Occipital lobe (tissue), 1 donor: ENCODE measurements at regions not wholly inside any gene's neighbourhood (a gene's known extent, or its start where the extent isn't known, plus 50 kb on each side); places are given as distances from the start of the nearest gene placed in this dataset.
"Not testable (repeated sequence)": the region's sequence is repeated elsewhere in the genome, so short reads cannot be mapped to it uniquely, and the experiment has no call there.

Experiments
- DNase-seq: peaks from one replicate; lab custom pipeline; 2025; lab: John Stamatoyannopoulos, UW

GRCh38 chr1:109857702-109858101 lies 52.9 kb upstream of the CSF1 start:
- not testable (repeated sequence) for DNase-seq

DNA sequence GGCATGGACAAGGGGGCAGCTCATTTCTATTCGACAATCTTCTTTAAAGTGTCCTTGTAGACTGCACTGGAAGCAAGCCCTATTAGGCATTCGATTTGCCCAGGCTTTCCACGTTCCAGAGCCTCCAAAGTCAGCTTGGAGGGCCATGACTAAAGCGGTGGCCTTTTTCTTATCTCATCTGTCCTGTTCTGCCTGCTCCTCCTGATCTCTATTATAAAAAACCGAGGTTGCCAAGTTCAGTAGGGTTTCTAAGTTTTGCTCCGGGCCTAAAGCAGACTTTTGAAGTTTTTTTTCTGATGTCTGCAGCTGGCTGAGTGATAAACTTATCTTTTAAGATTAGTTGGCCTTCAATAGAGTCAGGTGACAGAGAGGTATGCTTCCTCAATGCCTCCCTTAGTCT lies 54.7 kb upstream of the CSF1 start:
- DNase-seq: not testable (repeated sequence)

- DNase-seq: not testable (repeated sequence)
Observed at GRCh38 chr1:109853972-109854371, 56.7 kb upstream of the CSF1 start.

DNA sequence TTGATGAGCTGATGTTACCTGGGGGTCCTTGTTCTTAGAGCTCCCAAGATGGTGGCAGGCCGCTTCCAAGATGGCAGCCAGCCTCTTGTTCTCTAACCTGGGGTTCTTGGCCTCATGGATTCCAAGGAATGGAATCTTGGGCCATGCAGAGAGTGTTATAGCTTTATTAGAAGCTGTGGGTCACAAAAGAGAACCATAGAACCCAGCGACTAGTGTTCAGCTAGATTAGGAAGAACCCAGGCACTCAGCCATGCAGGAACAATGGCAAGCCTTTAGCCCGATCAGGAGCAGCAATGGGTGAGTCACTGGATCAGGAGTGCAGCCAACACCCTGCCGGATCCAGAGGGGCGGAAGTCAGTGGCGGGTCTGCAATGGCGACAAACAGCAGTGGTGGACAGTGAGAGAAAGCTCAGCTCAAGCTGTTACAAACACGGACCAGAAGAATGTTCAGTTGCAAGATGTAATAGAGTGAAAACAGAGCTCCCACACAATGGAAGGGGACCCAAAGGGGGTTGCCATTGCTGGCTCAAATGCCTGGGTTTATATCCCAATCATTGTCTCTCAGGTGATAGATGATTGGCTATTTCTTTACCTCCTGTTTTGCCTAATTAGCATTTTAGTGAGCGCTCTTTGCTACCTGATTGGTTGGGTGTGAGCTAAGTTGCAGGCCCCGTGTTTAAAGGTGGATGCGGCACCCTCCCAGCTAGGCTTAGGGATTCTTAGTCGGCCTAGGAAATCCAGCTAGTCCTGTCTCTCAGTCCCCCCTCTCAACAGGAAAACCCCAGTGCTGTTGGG lies 58.2 kb upstream of the CSF1 start:
- DNase-seq: peak; percentile 76

DNA sequence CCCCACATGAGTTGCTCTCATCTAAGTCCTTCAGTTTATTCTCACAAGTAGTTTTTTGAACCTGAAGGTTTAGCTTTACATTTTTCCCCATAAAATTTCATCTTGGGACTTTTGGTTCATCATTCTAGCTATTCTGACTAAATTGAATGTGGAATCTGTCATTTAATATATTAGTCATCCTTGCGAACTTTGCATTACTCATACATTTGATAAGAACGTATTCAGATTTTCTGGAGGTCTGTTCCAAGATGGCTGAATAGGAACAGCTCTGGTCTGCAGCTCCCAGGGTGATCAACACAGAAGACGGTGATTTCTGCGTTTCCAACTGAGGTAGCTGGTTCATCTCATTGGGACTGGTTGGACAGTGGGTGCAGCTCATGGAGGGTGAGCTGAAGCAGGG lies 59.8 kb upstream of the CSF1 start:
- DNase-seq: no peak

DNA sequence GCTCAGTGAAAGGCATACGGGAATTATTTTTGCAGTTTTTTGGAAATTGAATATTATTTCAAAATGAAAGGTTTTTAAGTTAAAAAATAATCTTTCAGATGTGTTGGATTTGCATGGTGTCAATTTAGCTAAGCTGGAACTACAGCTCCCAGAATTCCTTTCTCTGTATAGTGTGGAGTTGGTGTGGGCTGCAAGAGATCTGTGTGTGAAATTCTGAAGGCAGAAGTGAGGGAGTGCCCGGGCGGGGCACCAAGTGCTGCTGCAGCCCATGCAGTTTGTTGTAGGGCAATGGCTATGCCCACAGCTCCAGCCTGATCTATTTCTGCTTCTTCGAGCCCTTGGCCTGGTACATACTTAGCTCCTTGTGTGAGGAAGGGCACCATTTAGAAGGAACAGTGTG lies 60.5 kb upstream of the CSF1 start:
- DNase-seq: no peak

GRCh38 chr1:109849655-109850054 lies 61.0 kb upstream of the CSF1 start:
- no peak for DNase-seq

DNA sequence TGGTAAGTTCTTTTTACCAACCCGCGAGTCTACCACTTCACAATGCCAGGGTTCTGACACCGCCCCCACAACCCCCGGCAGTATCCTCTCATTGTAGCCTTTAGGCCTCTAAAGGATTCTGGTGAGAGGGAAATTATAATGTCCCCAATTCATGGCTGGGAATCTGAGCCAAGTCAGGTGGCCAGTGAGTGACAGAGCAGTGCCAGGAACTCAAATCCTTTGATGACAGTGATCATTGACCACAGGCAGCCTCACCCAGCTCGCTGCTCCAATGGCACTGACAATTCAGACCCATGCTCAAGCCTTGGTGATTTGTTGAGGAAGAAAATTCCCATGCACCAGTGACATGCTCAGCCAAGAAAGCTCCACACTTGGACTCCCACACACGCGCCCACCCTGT lies 63.4 kb upstream of the CSF1 start:
- no peak for DNase-seq

DNA sequence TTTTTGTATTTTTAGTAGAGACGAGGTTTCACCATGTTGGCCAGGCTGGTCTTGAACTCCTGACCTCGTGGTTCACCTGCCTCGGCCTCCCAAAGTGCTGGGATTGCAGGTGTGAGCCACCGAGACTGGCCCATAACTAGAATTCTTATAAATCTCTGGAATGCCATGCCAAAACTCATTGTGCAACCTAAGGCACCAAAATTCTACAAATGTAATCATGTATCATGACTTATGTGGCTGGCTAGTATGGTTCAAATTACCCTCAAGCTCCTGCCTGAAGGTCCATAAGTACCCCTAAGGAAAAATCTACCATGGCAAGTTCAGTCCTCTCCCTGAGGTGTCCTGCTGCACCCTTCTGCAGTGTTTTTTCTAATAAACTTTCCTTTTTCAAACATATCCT lies 63.8 kb upstream of the CSF1 start:
- DNase-seq: no peak

GRCh38 chr1:109846162-109846561 lies 64.5 kb upstream of the CSF1 start:
- no peak for DNase-seq

- DNase-seq: no peak
Observed at GRCh38 chr1:109845658-109846057, 65.0 kb upstream of the CSF1 start.

DNA sequence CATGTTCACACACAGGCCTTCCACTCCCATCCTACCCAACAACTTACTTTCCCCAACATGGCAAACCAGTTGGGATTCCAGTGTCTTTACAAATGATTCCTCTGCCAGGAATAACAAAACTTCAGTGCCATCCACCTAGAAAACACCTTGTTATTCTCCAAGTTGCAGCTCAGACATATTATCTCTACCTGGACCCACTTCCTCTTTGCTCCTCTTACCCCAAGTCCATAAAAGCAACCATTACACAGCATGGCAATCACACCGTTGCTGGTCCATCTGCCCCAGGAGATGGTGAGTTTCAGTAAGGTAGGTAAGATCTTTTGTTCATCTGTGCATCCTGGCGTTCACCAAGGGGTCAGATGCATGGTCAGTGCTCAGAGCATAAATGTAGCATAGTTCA lies 66.0 kb upstream of the CSF1 start:
- no peak for DNase-seq

GRCh38 chr1:109840011-109840629 lies 70.5 kb upstream of the CSF1 start:
- no peak for DNase-seq

DNA sequence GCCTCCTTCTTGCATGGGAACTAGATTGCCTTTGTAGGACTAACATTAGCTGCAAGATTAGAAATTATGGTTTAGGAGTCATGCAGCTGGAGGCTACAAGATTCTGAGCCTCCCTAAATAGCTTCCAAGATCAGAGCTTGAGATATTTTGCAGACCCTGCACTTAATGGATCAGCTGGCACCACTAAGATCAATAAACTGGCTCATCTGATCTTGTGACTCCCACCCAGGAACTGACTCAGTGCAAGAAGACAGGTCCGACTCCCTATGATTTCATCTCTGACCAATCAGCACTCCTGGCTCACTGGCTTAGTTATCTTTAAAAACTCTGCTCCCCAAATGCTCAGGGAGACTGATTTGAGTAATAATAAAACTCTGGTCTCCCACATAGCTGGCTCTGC lies 71.4 kb upstream of the CSF1 start:
- DNase-seq: not testable (repeated sequence)

GRCh38 chr1:109838838-109839240 lies 71.8 kb upstream of the CSF1 start:
- DNase-seq: no peak

DNA sequence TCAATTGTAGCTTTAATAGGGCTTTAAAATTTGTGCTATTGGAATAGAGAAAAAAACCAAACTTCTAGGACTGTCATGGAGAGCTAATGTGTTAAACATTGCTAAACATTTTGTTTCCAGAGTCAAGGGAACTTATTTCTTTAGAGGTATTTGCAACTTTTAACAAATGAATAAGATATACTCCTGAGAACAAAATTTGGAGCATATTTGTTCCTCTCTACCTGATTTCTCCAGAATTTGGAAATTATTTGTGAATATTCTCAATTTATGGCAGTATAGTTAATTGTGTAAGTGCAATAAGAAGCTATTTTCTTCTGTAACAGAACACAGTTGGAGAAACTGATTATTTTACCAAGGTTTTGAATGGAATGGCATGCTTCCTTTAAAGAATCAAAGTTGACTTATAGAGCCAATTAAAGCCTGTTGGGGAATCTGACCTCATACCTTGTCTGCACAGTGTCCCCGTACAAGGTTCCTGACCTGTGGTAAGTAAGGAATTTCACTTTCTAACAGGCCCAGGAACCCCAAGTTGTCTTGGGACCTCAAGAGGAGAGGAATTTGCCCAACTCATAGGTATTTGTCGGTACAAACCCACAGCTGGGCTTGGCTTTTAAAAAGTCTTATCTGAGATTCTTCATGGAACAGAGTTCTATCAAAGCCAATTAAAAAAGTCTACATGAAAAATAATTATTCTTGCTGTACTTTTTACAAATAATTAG lies 72.6 kb upstream of the CSF1 start:
- DNase-seq: no peak

DNA sequence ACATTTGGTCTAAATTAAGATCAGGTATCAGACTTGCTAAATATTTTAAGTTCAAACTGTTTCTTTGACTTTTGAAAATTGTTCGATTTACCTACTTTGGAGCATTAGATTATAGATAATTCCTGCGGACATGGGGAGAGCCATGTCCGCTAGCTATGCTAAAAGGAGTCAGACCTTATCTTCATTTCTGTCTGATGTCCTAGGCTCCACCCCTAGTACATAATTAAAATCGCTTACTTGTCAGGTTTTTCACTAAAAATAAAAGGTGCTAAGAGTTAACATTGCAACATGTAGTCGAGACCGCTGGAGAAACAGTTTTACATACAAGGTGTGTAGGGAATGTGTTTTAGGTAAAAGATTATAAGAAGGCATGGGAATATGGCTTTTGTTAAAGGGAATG lies 71.9 kb upstream of the EPS8L3 start:
- DNase-seq: not testable (repeated sequence)

GRCh38 chr1:109834951-109835350 lies 71.2 kb upstream of the EPS8L3 start:
- DNase-seq: no peak

DNA sequence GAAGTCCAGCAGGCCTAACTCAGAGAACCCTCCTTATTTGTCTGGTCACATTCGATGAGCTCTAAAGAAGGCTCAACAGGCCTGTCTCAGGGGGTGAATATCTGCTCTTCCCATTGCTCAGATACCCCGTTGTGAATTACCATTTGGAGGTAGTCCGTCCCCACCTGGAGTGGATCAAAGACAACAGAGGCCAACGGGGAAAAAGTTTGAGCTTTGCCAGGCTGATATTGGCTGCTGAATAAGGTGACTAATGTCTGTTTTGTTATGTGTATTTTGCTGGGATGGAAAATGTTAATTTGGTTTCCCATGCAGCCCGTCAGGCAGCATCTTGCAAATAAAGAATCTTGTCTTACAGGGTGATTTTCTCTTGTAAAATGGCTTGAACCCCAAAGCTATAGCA lies 69.2 kb upstream of the EPS8L3 start:
- DNase-seq: no peak

DNA sequence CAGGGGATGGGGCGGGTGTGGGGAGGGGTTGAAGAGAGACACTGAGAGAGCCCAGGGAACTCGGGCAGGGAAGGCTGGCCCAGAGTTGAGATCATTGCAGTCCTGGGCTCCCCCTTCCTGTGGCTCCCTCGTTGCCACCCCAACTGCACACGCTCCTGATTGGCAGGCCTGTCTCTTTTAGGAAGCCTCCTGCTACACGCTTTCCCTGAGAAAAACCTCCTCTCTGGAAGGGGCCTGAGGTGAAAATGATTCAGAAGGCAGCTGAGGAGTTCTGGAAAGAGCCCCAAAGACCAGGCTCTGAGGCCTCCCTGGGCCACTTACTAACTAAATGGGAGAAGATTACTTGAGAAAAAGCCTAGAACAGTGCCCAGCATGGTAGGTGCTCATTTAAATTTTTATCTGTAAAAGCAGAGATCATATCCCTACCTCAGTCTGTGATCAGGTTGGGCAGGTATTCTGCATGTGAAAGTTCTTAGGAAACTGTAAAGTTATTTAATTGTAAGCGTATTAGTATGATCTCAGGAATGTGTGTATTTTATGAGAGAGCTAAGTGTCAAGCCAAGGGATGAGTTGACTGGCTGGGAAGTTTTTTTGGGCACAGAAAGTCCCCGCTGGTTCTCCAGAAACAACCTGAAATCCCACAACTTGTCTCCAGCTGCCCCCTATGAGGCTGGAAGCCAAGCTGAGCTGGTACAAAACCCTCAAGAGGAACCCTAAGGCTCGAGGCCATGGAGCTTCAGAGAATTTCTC lies 65.2 kb upstream of the EPS8L3 start:
- DNase-seq: no peak

DNA sequence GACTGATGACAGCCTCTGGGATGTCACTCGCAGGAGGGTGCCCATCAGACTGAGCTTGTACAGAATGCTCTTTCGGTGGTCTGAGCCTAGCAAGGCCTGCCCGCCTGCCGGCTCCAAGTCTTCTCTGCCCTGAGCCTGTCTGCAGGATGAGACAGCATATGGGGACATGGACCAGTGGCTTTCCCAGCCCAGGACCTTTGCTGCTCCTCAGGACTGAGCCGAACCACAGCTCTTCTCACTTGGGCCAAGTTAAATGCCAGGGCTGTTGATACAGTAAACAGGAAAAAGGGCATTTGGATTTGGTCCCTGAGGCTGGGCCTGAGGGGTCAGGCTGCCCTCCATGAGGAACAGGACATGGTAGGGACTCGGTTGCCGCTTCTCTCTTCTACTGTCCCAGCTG lies 64.3 kb upstream of the EPS8L3 start:
- no peak for DNase-seq

- DNase-seq: no peak
Observed at GRCh38 chr1:109827466-109827865, 63.7 kb upstream of the EPS8L3 start.
